ENCODE measurements at regions not wholly inside any gene's neighbourhood (a gene's known extent, or its start where the extent isn't known, plus 50 kb on each side); places are given as distances from the start of the nearest gene placed in this dataset.

DNA sequence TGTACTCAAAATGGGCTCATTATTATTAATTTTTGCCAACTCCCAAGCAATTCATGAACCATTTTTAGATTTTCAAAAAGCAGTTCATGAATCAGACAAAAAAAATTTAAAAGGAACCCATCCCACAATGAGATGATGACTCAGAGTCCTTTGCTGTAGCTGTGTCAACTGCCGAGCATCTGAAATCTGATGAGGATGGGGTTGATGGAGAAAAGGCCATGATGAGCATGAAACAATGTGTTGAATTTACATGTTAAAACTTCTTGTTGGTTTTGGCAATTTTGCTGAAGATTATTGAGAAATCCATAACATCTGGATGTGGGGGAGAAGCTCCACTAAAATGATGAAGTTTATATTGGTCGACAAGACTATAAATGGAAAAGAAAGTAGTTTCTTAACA lies 378.0 kb downstream of the FOXG1 start:
- in situ Hi-C loops (cut with MboI; ENCODE audit: low sequenced_read_pairs, unreplicated experiment) = no loop called here
- TF ChIP-seq, protein P1, sequence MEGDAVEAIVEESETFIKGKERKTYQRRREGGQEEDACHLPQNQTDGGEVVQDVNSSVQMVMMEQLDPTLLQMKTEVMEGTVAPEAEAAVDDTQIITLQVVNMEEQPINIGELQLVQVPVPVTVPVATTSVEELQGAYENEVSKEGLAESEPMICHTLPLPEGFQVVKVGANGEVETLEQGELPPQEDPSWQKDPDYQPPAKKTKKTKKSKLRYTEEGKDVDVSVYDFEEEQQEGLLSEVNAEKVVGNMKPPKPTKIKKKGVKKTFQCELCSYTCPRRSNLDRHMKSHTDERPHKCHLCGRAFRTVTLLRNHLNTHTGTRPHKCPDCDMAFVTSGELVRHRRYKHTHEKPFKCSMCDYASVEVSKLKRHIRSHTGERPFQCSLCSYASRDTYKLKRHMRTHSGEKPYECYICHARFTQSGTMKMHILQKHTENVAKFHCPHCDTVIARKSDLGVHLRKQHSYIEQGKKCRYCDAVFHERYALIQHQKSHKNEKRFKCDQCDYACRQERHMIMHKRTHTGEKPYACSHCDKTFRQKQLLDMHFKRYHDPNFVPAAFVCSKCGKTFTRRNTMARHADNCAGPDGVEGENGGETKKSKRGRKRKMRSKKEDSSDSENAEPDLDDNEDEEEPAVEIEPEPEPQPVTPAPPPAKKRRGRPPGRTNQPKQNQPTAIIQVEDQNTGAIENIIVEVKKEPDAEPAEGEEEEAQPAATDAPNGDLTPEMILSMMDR (IDR thresholded peaks at IDR 0.05; ENCODE audit: borderline replicate concordance, control extremely low read depth, extremely low read depth, insufficient read depth, missing control alignments) = no peak
- no peak for DNase-seq (ENCODE audit: low spot score)

DNA sequence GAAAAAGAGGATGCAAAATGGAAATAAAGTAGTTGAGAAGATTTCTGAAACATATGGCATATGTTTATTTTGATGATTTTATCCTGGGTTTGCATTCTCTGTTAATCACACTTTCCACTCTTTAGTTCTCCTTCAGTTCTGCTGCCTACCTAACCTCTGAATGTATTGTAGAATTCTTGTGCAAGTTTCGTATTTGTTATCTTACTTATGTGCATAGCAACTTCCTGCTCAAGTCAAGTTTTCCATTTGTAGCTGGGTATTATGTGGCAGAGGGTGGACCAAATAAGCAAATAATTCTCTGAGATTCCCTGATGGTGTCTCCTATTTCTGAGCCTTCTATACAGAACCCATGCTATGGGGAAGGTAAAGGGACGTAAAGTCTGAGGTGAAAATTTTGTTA lies 381.6 kb downstream of the FOXG1 start:
- in situ Hi-C loops (cut with MboI; ENCODE audit: low sequenced_read_pairs, unreplicated experiment) = no loop called here
- TF ChIP-seq, protein P1 (IDR thresholded peaks at IDR 0.05; ENCODE audit: borderline replicate concordance, control extremely low read depth, extremely low read depth, insufficient read depth, missing control alignments) = no peak

DNA sequence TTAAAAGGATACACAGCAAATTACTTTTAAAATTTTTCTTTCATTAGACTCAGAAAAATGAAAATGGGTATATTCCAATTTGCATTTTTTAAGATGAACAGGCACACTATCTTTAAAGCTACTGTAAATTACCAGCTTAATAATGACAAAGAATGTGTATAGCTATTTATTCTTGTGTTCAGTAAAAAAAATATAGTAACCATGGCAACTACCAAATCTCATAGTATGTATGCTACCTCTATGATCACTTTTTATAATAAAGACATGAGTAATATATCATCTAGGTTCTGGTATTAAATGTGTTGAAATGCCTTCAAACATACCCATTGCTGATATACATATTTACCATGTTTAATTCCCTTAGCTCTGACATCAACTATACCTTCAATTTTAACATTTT lies 383.2 kb downstream of the FOXG1 start:
- in situ Hi-C loops (cut with MboI; ENCODE audit: low sequenced_read_pairs, unreplicated experiment) = no loop called here
- DNase-seq (ENCODE audit: low spot score) = no peak
- TF ChIP-seq, protein P1 (IDR thresholded peaks at IDR 0.05; ENCODE audit: borderline replicate concordance, control extremely low read depth, extremely low read depth, insufficient read depth, missing control alignments) = no peak

More for the DNA sequence above, 381.6 kb downstream of the FOXG1 start:
- no peak for DNase-seq (ENCODE audit: low spot score)

DNA sequence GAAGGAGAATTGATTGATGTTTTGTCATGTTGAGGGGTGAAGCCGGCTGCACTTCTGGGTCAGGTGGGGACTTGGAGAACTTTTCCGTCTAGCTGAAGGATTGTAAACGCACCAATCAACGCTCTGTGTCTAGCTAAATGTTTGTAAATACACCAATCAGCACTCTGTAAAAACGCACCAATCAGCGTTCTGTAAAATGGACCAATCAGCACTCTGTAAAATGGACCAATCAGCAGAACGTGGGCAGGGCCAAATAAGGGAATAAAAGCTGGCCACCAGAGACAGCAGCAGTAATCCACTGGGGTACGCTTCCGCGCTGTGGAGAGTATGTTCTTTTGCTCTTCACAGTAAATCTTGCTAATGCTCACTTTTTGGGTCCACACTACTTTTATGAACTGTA lies 384.1 kb downstream of the FOXG1 start:
- TF ChIP-seq, protein P1 (IDR thresholded peaks at IDR 0.05; ENCODE audit: borderline replicate concordance, control extremely low read depth, extremely low read depth, insufficient read depth, missing control alignments) = no peak
- in situ Hi-C loops (cut with MboI; ENCODE audit: low sequenced_read_pairs, unreplicated experiment) = no loop called here
- no peak for DNase-seq (ENCODE audit: low spot score)

DNA sequence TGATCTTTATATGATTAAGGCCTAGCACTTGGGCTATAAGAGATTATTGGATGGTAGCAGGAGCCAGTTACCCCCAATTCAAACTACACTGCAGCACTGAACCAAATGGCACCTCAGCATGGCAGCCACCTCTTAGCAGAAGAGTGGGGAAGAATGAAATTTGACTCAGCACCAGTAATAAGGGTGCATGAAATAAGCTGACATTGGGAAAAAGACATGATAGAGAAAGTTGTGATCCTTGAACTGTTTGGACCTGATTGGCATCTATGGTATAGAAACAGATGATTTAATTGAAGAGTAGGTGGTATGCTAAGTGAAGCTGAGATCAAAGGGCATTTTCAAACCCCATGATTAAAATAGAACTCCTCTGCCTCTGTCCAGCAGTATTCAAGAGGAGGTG lies 389.5 kb downstream of the FOXG1 start:
- DNase-seq (ENCODE audit: low spot score) = no peak
- TF ChIP-seq, protein P1 (IDR thresholded peaks at IDR 0.05; ENCODE audit: borderline replicate concordance, control extremely low read depth, extremely low read depth, insufficient read depth, missing control alignments) = no peak
- in situ Hi-C loops (cut with MboI; ENCODE audit: low sequenced_read_pairs, unreplicated experiment) = no loop called here

DNA sequence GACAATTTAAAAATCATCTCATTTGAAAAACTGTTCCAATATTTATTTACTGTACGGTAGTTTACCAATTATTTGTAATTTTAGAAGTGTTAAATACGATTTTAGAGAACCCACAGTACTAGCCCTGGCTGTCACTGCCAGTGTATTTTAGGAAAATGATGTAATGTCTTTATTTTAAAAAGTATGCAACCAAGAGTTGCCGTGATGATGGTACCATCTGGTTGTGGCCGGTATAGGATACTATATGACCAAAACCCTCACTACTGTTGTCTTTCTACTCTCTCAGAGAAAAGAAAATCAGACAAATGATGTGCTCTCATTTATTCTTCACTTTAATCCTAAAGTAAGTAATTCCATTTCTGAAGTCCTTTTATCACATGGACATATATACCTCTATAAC lies 395.0 kb downstream of the FOXG1 start:
- TF ChIP-seq, protein P1 (IDR thresholded peaks at IDR 0.05; ENCODE audit: borderline replicate concordance, control extremely low read depth, extremely low read depth, insufficient read depth, missing control alignments) = no peak
- in situ Hi-C loops (cut with MboI; ENCODE audit: low sequenced_read_pairs, unreplicated experiment) = no loop called here
- no peak for DNase-seq (ENCODE audit: low spot score)

DNA sequence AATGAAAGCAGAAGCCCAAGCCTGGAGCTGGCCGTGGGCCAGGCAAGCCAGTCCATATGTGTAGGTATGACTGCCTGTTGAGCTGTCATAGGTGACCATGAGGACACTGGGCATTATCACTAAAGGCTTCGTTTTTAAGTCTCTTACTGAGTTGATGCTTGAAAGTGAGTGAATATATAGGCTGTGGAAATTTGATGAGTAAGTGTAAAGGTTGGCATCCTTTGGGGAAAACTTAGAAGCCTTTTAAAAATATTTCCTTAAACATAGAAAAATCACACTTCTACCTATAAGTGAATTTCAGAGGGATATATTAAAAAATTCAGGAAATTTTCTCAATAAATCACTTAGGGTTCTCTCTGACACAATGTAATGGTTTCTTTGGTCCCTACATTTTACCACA lies 396.5 kb downstream of the FOXG1 start:
- in situ Hi-C loops (cut with MboI; ENCODE audit: low sequenced_read_pairs, unreplicated experiment) = no loop called here
- DNase-seq (ENCODE audit: low spot score) = no peak
- TF ChIP-seq, protein P1 (IDR thresholded peaks at IDR 0.05; ENCODE audit: borderline replicate concordance, control extremely low read depth, extremely low read depth, insufficient read depth, missing control alignments) = no peak

All from GM13976 (cell line).